ENCODE measurements at regions not wholly inside any gene's neighbourhood (a gene's known extent, or its start where the extent isn't known, plus 50 kb on each side); places are given as distances from the start of the nearest gene placed in this dataset.

- TF ChIP-seq POLR2AphosphoS5 (IDR thresholded peaks at IDR 0.05; ENCODE audit: borderline replicate concordance, low read depth, low read length): no peak
- no peak for TF ChIP-seq EZH2 (IDR thresholded peaks at IDR 0.05)
- TF ChIP-seq FOXP2 (optimal IDR thresholded peaks at IDR 0.05; ENCODE audit: control extremely low read depth, extremely low read length, insufficient read depth): no peak
These were observed 126.1 kb downstream of the THNSL2 start for GRCh38 chr2:88296247-88296646.

Data from SK-N-MC (cell line).